ENCODE measurements at regions not wholly inside any gene's neighbourhood (a gene's known extent, or its start where the extent isn't known, plus 50 kb on each side); places are given as distances from the start of the nearest gene placed in this dataset.

DNA sequence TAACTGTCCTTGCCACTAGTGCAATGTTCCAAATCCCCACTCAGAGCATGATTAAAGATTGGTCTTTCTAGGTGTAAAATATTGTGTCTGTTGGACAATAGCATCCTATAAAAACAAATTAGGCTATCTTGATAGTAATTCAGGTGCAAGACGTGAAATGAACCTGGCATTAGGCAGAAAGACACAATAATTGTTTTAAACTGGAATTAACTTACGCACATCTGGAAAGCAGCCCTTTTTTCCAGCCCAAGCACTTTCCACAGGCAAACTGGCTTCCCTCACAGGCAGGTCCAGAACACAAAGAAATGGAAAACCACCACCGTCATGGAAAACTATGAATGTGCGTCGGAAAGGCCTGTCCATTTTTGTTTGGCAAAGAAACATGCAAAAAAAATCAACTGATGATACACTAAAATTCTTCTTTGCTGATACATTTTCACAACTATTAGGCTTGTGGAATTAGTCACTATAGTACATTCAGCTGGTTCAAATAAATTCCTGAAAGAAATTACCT, 474.7 kb upstream of the IL12A start:
- Histone ChIP-seq H3K27me3 (ENCODE audit: low read length) (no peaks in the 10 kb centered on the region), H3K27ac (ENCODE audit: low read depth, low read length) (no peak overlapping the region), H3K9ac (ENCODE audit: low read length) (no peak overlapping the region), H3K4me2 (ENCODE audit: low read depth, low read length, poor library complexity, severe bottlenecking) (no peak overlapping the region), H3K9me2 (replicated peaks; ENCODE audit: insufficient read depth, low read length) (no peaks in the 10 kb centered on the region), H3F3A (ENCODE audit: insufficient read depth) (no peaks in the 10 kb centered on the region), H3K9me3 (ENCODE audit: insufficient read depth, low read length) (no peaks in the 10 kb centered on the region), H4K20me1 (ENCODE audit: low read depth, low read length) (no peaks in the 10 kb centered on the region), H2AFZ (ENCODE audit: low read depth, low read length, severe bottlenecking) (no peak overlapping the region), H3K36me3 (ENCODE audit: low read length) (no peaks in the 10 kb centered on the region), H3K4me3 (ENCODE audit: insufficient read depth, low read length, poor library complexity, severe bottlenecking) (no peak overlapping the region), H3K79me2 (ENCODE audit: insufficient read depth, low read length) (no peaks in the 10 kb centered on the region)
- TF ChIP-seq EZH2phosphoT487 (conservative IDR thresholded peaks at IDR 0.05; ENCODE audit: low read length), result no peak
- TF ChIP-seq, protein P1, sequence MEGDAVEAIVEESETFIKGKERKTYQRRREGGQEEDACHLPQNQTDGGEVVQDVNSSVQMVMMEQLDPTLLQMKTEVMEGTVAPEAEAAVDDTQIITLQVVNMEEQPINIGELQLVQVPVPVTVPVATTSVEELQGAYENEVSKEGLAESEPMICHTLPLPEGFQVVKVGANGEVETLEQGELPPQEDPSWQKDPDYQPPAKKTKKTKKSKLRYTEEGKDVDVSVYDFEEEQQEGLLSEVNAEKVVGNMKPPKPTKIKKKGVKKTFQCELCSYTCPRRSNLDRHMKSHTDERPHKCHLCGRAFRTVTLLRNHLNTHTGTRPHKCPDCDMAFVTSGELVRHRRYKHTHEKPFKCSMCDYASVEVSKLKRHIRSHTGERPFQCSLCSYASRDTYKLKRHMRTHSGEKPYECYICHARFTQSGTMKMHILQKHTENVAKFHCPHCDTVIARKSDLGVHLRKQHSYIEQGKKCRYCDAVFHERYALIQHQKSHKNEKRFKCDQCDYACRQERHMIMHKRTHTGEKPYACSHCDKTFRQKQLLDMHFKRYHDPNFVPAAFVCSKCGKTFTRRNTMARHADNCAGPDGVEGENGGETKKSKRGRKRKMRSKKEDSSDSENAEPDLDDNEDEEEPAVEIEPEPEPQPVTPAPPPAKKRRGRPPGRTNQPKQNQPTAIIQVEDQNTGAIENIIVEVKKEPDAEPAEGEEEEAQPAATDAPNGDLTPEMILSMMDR (IDR thresholded peaks at IDR 0.05; ENCODE audit: insufficient read depth, low read length, poor library complexity, severe bottlenecking), result no peak

GRCh38 chr3:159517105-159517504, 471.5 kb upstream of the IL12A start:
- Histone ChIP-seq H4K20me1 (ENCODE audit: low read depth, low read length) (no peaks in the 10 kb centered on the region), H3K4me3 (ENCODE audit: insufficient read depth, low read length, poor library complexity, severe bottlenecking) (no peak overlapping the region), H2AFZ (ENCODE audit: low read depth, low read length, severe bottlenecking) (no peak overlapping the region), H3K27ac (ENCODE audit: low read depth, low read length) (no peak overlapping the region), H3K27me3 (ENCODE audit: low read length) (no peaks in the 10 kb centered on the region), H3K9ac (ENCODE audit: low read length) (no peak overlapping the region), H3K4me2 (ENCODE audit: low read depth, low read length, poor library complexity, severe bottlenecking) (no peak overlapping the region), H3K9me2 (replicated peaks; ENCODE audit: insufficient read depth, low read length) (no peaks in the 10 kb centered on the region), H3F3A (ENCODE audit: insufficient read depth) (no peaks in the 10 kb centered on the region), H3K9me3 (ENCODE audit: insufficient read depth, low read length) (no peaks in the 10 kb centered on the region), H3K36me3 (ENCODE audit: low read length) (no peaks in the 10 kb centered on the region), H3K79me2 (ENCODE audit: insufficient read depth, low read length) (no peaks in the 10 kb centered on the region)
- TF ChIP-seq, protein P1 (IDR thresholded peaks at IDR 0.05; ENCODE audit: insufficient read depth, low read length, poor library complexity, severe bottlenecking), result no peak
- no peak for TF ChIP-seq EZH2phosphoT487 (conservative IDR thresholded peaks at IDR 0.05; ENCODE audit: low read length)

GRCh38 chr3:159520638-159521037, 468.0 kb upstream of the IL12A start:
- Histone ChIP-seq H3K9me2 (replicated peaks; ENCODE audit: insufficient read depth, low read length) (no peaks in the 10 kb centered on the region), H2AFZ (ENCODE audit: low read depth, low read length, severe bottlenecking) (no peak overlapping the region), H3K4me3 (ENCODE audit: insufficient read depth, low read length, poor library complexity, severe bottlenecking) (no peak overlapping the region), H3K9ac (ENCODE audit: low read length) (no peak overlapping the region), H3K79me2 (ENCODE audit: insufficient read depth, low read length) (no peaks in the 10 kb centered on the region), H3K36me3 (ENCODE audit: low read length) (no peaks in the 10 kb centered on the region), H3F3A (ENCODE audit: insufficient read depth) (no peaks in the 10 kb centered on the region), H3K27ac (ENCODE audit: low read depth, low read length) (no peak overlapping the region), H3K4me2 (ENCODE audit: low read depth, low read length, poor library complexity, severe bottlenecking) (no peak overlapping the region), H3K9me3 (ENCODE audit: insufficient read depth, low read length) (no peaks in the 10 kb centered on the region), H4K20me1 (ENCODE audit: low read depth, low read length) (no peaks in the 10 kb centered on the region), H3K27me3 (ENCODE audit: low read length) (no peaks in the 10 kb centered on the region)
- TF ChIP-seq EZH2phosphoT487 (conservative IDR thresholded peaks at IDR 0.05; ENCODE audit: low read length), result no peak
- TF ChIP-seq, protein P1 (IDR thresholded peaks at IDR 0.05; ENCODE audit: insufficient read depth, low read length, poor library complexity, severe bottlenecking), result no peak

All from SU-DHL-6 (cell line).